NCI-H446 (cell line): ENCODE measurements at regions not wholly inside any gene's neighbourhood (a gene's known extent, or its start where the extent isn't known, plus 50 kb on each side); places are given as distances from the start of the nearest gene placed in this dataset.

Source experiments
- DNase-seq, 2 experiments: peaks; one replicate each; lab custom pipeline; 2025; lab: John Stamatoyannopoulos, UW

- no peak for DNase-seq
Measured at GRCh38 chr9:86659413-86660046, 287.8 kb downstream of the GAS1 start.

GRCh38 chr9:86655147-86655546 lies 292.2 kb downstream of the GAS1 start:
- DNase-seq: no peak

- DNase-seq: no peak
Measured at GRCh38 chr9:86653466-86653865, 293.8 kb downstream of the GAS1 start.

GRCh38 chr9:86652736-86653135 lies 294.6 kb downstream of the GAS1 start:
- no peak for DNase-seq

GRCh38 chr9:86649913-86650312 lies 295.7 kb upstream of the TUT7 start:
- no peak for DNase-seq

GRCh38 chr9:86648828-86649170 lies 294.6 kb upstream of the TUT7 start:
- no peak for DNase-seq

- DNase-seq: no peak
Measured at GRCh38 chr9:86648156-86648827, 294.1 kb upstream of the TUT7 start.

GRCh38 chr9:86645303-86645702 lies 291.1 kb upstream of the TUT7 start:
- DNase-seq: no peak

GRCh38 chr9:86644675-86645034 lies 290.4 kb upstream of the TUT7 start:
- no peak for DNase-seq

GRCh38 chr9:86643946-86644674 lies 289.9 kb upstream of the TUT7 start:
- DNase-seq: no peak

GRCh38 chr9:86642721-86643120 lies 288.5 kb upstream of the TUT7 start:
- no peak for DNase-seq

- DNase-seq: no peak
Measured at GRCh38 chr9:86641970-86642369, 287.8 kb upstream of the TUT7 start.

- no peak for DNase-seq
Measured at GRCh38 chr9:86639899-86640379, 285.7 kb upstream of the TUT7 start.

- no peak for DNase-seq
Measured at GRCh38 chr9:86639287-86639686, 285.1 kb upstream of the TUT7 start.

- DNase-seq: no peak
Measured at GRCh38 chr9:86638109-86638508, 283.9 kb upstream of the TUT7 start.

GRCh38 chr9:86637515-86637914 lies 283.3 kb upstream of the TUT7 start:
- no peak for DNase-seq

- no peak for DNase-seq
Measured at GRCh38 chr9:86636519-86636918, 282.3 kb upstream of the TUT7 start.

GRCh38 chr9:86636038-86636437 lies 281.8 kb upstream of the TUT7 start:
- no peak for DNase-seq

GRCh38 chr9:86634501-86634900 lies 280.3 kb upstream of the TUT7 start:
- no peak for DNase-seq

- DNase-seq: no peak
Measured at GRCh38 chr9:86633945-86634344, 279.7 kb upstream of the TUT7 start.

- no peak for DNase-seq
Measured at GRCh38 chr9:86632537-86632936, 278.3 kb upstream of the TUT7 start.

- DNase-seq: no peak
Measured at GRCh38 chr9:86629530-86629929, 275.3 kb upstream of the TUT7 start.

GRCh38 chr9:86626802-86627201 lies 272.6 kb upstream of the TUT7 start:
- DNase-seq: no peak
